Activated naive CD4-positive, alpha-beta T cell treated with anti-CD3 and anti-CD28 coated beads, Interleukin-2, amount 50 U/mL, for 16 hours (primary cell): ENCODE measurements at regions not wholly inside any gene's neighbourhood (a gene's known extent, or its start where the extent isn't known, plus 50 kb on each side); places are given as distances from the start of the nearest gene placed in this dataset.
"Not testable (repeated sequence)": the region's sequence is repeated elsewhere in the genome, so short reads cannot be mapped to it uniquely, and the experiment has no call there.

Experiments used
- DNase-seq: peaks from one replicate; pipeline ENCODE4 v3.0.0-alpha.2; 2020

DNA sequence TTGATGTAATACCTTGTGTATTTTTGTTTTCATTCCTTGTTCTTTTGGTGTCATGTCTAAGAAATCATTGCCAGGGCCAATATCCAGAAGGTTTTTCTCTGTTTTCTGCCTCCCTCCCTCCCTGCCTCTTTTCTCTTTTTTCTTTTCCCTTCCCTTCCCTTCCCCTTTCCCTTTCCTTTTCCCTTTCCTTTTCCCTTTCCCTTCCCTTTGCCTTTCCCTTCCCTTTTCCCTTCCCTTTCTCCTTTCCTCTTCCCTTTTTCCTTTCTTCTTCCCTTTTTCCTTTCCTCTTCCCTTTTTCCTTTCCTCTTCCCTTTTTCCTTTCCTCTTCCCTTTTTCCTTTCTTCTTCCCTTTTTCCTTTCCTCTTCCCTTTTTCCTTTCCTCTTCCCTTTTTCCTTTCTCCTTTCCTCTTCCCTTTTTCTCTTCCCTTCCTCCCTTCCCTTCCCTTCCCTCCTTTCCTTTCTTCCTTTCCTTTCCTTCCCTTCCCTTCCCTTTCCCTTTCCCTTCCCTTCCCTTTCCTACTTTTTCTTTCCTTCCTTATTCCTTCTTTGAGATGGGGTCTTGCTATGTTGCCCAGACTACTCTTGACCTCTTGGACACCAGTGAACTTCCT lies 646.1 kb downstream of the RAPGEF2 start:
- DNase-seq: no peak

DNA sequence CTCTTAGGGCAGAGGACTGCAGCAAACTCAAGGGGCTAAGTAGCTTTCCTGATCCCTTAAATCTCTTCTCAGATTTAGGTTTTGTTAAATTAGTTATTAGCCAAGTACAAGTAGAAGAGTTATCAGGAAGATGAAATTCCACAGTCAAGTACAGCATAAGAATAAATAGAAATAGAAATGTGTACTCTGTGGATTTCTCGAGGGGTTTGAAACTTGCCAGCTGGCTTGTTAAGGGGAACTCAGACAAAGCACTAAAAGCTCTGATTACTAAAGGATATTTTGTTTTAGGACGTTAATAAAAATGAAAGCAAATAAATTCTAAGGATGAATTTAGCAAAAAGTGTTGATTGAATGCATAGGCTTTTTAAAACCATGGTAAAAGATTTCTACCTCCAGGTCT lies 654.6 kb downstream of the RAPGEF2 start:
- DNase-seq: no peak

DNA sequence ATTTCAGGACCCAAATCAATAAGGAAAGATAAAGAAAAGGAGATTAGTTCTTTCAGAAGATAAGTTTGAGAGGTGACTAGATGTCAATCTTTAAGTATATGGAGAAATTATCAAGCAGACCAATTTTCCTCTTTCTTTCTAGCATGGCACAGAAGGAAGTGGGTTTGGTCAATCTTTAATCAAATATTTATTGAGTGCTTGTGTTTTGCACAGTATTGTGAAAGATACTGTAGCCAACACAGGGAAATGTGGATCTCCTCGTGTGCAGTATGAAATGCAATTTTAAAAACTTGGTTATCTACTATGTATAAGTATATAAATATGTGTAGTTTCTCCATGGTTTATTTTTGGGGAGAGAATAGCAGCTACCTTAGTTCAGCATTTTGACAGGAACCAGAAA lies 655.2 kb downstream of the RAPGEF2 start:
- no peak for DNase-seq

DNA sequence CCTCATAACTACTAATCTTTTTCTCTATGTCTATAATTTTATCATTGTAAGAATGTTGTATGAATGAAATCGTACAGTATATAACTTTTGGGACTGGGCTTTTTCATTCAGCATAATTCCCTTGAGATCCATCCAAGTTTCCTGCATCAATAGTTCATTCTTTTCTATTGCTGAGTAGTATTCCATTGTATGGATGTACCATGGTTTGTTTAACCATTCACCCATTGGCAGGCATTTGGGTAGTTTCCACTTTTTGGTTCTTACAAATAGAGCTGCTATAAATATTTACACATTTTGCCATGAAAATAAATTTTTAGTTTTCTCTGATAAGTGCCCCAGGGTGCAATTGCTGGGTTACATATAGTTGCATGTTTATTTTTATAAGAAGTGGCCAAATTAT lies 659.8 kb downstream of the RAPGEF2 start:
- no peak for DNase-seq

DNA sequence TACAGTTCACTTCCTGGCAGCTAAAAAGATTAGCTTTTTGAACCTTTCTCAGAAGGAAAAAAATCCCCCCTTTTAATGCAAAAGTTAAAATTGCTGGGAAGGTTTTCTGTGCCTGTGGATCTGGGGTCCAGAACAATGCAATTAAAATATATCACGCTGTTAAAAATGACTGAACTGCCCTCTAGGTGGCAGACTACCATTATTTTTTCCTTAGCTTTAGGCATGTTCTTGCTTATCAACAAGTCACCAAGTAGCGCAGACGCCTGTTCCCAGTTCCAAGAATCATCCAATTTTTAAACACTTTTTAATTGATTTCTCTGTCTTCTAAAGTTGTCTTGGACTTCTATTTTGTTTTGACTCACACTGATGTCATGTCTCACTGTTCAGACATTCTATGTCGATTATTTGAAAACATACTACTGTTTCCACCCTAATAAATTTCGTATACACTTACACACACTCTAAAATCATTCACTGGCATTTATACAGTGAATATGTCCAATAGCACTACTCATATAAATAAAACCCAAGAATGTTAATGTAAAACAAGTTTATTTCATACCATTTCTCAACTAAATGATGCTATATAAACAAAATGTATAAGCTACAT lies 661.6 kb downstream of the RAPGEF2 start:
- no peak for DNase-seq

DNA sequence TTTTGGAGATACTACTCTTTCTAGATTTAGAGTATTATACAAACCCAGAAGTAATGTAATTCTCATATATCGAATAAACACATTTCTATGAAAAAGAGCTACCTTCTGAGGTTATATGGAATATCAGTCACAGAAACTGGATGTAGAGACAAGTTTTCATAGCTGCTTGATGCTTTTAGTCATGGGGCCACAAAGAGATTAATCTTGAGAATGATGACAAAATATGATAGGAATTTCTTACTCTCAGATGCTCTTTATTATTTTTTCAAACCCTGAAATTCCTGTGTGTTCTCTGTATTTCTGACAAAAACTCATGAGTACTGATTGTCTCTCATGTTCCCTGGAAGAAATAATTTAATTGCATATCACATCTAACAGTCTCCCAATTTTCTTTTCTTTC lies 662.5 kb downstream of the RAPGEF2 start:
- no peak for DNase-seq

DNA sequence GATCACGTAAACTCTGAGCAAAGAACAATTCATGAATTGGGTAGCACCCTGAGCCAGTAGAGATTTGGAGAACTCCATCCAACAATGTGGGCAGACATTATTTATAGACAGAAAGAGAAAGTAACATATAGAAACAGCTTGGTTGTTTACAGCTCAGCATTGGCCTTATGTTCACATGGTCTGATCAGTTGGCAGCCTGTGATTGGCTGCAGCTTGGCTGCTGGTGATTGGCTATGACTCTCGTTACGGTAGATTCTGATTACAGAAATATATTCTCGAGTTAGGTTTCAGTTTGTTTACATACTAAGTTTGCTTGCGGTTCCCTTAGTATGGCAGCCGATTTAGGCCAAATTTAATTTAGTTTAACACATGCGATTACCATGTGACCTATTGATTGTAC lies 663.4 kb downstream of the RAPGEF2 start:
- DNase-seq: no peak

DNA sequence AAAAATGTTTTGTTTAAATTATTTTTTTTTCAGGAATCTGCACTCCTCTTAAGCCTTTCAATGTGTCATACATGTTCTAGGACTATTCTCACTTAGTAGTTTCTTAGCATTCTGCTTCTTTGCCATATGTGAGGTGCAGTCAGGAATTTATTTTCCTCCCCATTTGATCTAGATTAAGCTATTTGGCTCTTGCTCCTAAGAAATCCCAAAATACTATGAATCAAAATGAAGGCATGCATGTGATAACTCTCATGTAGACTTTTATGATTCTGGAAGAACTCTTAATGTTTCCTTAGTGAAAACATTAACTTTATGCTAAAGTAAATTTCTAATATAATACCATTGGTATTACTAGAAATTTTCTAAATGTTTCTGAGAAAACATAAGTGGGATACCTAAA lies 664.5 kb downstream of the RAPGEF2 start:
- DNase-seq: no peak

DNA sequence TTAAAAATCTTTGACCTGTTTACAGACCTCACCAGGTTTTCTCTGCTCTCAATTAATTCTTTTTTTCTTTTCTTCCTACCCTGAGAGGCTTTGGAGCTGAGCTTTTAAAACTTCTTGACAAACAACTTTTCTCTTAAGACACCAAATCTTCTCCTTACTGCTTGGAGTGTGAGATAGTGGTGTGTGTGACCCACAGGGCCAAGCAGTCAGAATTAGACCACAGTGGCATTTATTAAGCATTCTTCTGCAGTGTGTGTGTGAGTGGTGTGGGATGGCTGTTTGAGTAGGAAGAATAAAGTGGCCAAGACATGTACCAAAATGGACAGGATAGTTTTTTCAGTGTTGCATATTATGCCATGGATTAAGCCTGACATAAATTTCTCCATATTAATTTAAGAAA lies 665.1 kb downstream of the RAPGEF2 start:
- no peak for DNase-seq

DNA sequence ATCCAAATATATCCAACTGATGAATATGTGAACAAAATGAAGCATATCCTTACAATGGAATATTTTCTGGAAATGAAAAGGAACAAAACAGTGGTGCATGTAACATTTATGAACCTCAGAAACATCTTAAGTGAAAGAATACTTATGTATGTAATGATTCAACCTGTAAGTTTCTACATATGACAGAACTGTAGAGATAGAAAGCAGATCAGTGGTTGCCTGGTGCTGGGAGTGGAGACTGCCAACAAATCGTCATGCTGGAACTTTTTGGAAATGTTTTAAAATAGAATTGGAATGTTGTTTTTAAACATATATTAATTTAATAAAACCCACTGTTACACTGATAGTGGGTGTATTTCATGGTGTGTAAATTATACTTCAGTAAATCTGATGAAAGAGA lies 667.5 kb downstream of the RAPGEF2 start:
- no peak for DNase-seq

DNA sequence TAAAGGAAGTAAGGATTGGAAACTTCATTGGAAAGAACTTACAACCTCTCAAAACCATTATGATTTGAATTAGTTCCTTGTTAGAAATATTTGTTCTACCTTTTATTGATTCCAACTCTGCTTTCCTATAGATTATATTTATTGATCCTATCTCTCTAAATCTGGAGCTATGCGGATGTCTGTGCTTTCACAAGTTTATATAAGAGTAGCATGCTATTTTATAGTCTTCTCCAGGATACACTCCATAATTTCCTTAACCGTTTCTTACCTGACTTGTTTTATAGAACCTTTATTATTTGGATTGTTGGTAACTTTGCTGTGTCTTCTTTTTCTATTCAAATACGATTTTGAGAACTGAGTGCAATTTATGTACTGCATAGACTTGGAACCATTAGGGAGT lies 668.1 kb downstream of the RAPGEF2 start:
- DNase-seq: no peak

DNA sequence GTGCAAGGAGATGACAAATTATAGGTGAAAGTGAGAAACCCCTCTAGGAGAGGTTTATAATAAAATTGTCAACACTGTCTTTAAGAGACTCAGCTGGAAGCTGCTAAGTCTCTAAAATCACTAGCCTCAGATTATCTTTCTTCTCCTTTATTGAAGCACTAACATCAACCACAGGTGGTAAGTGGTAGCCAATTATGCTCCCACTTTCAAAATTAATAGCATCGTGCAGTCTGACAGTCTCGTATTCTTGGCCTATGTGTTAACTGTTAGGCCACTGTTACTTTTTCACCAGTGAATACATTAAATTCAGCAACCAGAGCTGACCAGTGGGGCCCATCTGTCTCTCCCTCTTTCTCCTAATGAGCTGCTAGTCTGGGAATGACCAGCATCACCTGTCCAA lies 674.1 kb downstream of the RAPGEF2 start:
- DNase-seq: no peak

DNA sequence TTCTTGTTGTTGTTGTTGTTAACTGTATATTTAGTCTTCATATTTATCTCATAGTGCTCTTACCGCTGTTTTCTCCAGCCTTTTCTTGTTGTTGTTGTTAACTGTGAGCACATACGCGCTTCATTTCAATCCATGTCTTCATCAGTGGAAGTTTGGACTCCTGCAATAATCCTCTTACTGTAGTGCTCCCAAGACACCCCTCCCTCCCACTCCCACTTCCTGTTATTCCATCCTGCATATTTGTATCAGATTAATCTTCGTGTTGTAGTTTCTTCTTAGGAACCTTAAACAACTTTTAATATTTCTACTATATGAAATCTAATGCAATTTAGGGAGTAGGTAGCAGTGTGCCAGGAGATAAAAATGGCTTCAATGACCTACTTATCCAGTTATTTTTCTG lies 674.8 kb downstream of the RAPGEF2 start:
- DNase-seq: no peak

DNA sequence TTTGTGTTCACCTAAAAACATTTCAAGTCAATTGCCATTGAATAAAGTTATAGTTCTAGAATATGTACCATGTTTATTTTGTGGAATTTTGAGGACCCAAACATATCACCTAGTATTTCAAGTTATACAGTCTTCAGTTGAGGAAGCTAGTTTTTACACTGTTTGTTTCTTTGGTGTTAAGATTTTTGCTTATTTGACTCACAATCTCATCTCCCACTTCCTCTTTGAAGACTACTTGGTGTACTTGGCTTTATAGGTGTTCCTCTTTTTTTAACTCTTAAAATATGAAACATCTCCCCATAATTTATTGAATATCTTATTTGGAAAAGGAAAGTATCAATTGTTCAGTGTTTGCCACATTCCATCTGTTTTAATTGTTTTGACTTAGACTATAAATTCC lies 675.4 kb downstream of the RAPGEF2 start:
- no peak for DNase-seq

DNA sequence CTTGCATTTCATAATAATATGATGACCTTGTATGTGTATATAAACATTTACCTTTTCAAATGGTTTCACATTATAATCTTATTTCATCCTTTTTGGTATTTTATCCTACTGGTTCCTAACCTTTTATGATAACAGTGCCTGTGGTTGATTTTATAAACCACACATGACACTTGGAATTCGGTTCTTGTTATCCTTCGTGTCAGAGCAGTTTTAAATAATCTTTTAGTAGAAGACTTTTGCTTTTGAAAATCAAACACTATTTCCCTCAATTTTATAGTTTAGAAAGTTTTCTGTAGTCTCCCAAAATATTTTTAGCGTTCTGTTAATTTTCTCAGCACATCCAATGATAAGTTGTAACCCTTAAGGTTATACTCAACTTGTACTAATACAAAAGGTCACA lies 676.8 kb downstream of the RAPGEF2 start:
- no peak for DNase-seq

DNA sequence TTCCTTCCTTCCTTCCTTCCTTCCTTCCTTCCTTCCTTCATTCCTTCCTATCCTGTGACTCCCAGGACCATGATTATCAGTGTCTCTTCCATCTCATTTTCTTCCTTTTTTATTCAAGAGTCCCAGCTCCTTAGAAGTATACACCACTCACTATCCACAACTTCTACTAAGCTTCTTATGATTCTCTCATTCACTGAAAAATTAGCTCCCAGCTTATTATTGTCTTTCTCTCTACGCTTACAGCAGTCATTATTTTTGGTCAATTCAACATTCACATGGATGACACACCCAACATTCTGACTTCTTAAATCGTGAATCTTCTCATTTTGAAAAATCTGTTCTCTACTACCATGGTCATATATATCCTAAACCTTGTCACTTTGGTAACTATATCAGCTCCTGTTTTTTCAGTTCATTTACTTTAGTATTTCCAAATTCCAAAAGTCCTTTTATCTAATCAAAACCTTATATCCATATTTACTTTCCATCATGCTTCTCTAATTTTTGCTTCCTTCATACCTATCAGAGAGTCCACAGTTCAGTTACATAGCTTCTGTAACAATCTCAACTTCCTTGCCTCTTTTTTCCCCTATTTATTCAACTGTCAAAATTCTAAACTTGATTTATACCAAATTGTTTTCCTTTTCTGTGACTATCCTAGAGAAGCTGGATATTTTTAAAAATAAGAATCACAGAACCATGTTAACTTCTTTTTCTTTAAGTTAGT lies 677.5 kb downstream of the RAPGEF2 start:
- no peak for DNase-seq

DNA sequence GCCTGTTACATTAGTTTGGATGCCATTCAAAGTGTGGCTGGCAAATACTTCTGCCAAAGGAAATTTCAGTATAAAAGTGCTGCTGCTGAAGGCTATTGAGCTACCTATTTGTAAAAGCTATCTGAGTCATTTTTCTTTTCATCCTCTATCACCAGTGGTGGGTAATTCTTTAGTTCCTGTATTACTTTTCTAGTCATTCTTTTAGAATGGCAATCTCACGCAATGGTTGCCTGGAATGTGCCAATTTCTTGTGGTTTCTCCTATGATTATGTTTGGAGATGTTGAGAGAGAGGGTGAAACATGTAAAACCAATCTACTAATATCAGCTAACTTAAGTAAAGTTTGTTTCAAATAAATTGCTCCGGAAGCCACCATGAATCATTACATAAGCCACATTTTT lies 685.0 kb downstream of the RAPGEF2 start:
- no peak for DNase-seq

DNA sequence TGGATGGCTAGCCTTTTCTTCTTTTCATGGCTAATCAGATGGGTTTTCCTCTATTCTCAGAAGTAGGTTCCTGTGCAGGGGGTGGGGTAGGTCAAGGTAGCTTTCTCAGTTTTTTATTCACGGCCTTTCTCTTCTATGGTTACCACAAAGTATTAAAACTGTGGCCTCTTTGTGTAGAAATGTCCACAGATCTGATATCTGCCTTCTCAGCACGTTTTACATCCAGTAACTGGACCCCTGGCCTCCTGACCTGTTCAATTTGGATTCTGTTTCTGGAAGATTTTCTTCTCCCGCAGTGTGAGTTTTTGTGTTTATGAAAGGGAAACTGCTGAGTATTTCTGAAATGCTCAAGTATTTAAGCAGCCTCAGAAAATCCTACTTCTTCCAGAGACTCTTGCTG lies 688.5 kb downstream of the RAPGEF2 start:
- no peak for DNase-seq

DNA sequence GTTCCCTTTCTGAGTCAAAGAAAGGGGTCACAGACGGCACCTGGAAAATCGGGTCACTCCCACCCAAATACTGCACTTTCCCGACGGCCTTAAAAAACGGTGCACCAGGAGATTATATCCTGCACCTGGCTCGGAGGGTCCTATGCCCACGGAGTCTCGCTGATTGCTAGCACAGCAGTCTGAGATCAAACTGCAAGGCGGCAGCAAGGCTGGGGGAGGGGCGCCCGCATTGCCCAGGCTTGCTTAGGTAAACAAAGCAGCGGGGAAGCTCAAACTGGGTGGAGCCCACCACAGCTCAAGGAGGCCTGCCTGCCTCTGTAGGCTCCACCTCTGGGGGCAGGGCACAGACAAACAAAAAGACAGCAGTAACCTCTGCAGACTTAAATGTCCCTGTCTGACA lies 701.7 kb downstream of the RAPGEF2 start:
- not testable (repeated sequence) for DNase-seq

DNA sequence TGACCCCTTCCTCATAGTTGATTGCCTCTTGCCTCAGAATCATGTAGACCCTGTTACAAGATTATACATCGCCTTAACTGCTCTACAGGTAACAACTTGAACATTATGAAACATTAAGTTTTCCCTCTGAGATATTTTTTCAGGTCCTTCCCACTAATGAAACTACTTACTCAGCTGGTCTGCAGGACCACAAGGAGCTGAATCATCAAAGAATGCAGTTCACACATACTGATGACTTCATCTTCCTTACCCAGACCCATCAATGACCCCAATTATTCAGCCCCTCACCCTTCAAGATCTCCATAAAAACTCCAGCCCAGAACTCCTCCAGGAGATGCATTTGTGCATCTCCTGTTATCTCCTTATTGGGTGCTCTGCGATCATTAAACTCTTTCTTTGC lies 720.9 kb downstream of the RAPGEF2 start:
- DNase-seq: no peak

DNA sequence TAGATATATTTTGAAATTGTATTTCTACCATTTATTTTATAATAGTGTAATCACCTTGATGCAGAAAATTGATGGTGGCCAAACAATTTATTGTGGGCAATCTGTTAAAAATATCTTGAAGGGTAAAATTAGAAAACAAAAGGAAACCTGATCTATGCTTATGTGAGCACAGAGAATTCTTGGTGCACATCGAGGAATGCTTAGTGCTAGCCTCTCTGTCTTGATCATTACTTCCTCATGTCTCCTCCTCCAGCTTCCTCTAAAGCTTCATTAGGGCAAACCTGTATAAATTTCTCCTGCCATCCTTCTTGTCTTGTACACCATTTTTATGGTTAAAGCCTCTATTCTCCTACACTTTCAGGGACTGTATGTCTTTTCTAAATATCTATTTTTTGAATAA lies 725.8 kb downstream of the RAPGEF2 start:
- no peak for DNase-seq

DNA sequence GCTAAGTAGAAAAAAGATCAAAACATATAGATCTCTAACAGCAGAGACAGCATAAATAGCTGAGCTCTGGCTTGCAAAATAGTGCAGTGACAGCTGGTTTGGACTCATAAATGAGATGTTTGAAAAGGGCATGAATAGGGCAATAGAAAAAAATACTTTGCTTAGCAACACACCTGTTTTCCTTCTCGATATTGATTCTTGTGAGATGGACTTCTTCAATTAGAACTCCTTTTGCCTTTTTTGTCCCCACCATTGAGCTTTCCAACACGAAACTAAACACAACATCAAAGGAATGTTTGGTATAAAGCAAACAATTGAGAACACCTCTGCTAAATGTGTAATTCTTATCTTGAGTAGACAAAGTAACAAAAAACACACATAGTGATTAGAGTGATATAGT lies 726.3 kb downstream of the RAPGEF2 start:
- DNase-seq: no peak

DNA sequence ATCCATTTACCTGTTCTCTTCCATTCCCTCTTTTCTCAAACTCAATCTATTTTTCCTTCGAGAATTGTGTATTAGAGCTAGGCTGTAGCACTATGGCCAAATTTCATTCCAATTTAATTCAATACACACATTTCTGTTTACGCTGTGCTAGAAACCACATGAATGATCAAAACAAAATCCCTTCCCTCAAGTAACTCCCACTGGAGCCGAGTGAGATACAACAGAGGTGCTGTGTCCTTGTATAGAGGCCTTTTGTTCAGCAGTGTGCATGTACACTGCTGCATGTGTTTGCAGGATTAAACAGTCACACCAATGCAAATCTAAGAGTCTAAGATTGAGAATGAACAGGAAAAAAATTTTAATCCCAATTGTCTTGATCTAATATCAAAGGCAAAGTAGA lies 734.2 kb downstream of the RAPGEF2 start:
- no peak for DNase-seq

DNA sequence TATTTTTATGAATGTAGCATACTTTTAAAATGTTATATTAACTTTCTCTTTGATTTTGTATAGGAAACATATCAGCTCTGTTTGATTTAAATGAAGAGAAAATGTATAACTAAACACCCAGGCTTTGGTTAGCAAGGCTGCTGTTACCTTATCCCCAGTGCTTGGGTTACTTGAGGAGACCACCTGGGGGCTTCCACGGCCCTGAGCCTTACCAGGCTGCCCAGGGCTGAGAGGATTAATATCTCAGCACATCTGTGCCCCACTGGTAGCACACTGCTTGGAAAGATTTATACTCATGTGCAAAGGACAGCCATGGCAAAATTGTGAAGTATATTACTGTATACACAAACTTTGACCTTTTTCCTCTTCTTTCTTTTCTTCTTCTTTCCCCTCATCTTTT lies 752.9 kb downstream of the RAPGEF2 start:
- DNase-seq: no peak

DNA sequence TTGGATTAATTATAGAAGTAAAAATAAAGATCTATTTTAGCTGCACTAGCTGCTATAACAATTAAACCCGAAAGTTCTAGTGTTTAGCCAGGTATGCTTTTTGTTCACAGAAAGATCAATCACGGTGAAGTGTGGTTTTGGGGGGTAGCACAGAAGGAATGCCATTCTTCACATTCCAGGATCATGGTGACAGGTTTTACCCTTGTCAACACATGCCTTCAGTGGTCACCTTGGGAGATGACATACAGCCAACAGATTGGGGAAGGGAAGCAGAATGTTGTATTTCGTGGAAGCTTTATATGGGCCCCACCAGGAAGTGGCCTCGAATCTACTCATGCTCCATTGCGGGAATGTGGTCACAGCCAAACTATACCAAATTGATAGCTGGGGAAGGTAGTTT lies 753.6 kb downstream of the RAPGEF2 start:
- DNase-seq: no peak
